ENCODE measurements at regions not wholly inside any gene's neighbourhood (a gene's known extent, or its start where the extent isn't known, plus 50 kb on each side); places are given as distances from the start of the nearest gene placed in this dataset.

DNA sequence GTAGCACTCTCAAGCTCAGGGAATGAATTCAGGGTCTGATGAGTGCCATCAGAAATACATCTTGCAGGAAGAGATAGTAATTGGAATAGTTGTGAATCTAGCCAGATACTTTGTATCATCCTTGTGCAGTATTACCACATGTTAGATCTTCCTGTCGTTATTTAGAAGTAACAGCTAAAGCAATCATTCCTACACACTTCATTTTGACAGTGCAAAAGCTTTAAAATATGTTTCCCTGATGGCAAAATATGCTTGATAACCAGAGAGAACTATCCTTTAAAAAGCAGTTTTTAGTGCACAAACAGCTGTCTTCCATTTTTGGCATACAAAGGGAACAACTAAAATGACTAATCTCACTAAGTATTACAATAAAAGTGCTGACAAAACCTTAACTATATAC, 149.5 kb upstream of the SLC38A2 start:
- TF ChIP-seq, protein P1, sequence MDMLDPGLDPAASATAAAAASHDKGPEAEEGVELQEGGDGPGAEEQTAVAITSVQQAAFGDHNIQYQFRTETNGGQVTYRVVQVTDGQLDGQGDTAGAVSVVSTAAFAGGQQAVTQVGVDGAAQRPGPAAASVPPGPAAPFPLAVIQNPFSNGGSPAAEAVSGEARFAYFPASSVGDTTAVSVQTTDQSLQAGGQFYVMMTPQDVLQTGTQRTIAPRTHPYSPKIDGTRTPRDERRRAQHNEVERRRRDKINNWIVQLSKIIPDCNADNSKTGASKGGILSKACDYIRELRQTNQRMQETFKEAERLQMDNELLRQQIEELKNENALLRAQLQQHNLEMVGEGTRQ (IDR thresholded peaks at IDR 0.05; ENCODE audit: borderline replicate concordance, low read depth, low read length), result no peak
- TF ChIP-seq JUND (IDR thresholded peaks at IDR 0.05), result no peak
- TF ChIP-seq, protein P2, sequence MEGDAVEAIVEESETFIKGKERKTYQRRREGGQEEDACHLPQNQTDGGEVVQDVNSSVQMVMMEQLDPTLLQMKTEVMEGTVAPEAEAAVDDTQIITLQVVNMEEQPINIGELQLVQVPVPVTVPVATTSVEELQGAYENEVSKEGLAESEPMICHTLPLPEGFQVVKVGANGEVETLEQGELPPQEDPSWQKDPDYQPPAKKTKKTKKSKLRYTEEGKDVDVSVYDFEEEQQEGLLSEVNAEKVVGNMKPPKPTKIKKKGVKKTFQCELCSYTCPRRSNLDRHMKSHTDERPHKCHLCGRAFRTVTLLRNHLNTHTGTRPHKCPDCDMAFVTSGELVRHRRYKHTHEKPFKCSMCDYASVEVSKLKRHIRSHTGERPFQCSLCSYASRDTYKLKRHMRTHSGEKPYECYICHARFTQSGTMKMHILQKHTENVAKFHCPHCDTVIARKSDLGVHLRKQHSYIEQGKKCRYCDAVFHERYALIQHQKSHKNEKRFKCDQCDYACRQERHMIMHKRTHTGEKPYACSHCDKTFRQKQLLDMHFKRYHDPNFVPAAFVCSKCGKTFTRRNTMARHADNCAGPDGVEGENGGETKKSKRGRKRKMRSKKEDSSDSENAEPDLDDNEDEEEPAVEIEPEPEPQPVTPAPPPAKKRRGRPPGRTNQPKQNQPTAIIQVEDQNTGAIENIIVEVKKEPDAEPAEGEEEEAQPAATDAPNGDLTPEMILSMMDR (IDR thresholded peaks at IDR 0.05), result no peak
- 0 out of 2 replicates have a peak, but pooled peaks have one; percentile 4 for TF ChIP-seq TCF12 (IDR thresholded peaks at IDR 0.05)
- no peak for TF ChIP-seq RAD21 (IDR thresholded peaks at IDR 0.05; ENCODE audit: low read length)
- TF ChIP-seq YY1 (IDR thresholded peaks at IDR 0.05; ENCODE audit: low read depth), result no peak
- TF ChIP-seq, protein P3, sequence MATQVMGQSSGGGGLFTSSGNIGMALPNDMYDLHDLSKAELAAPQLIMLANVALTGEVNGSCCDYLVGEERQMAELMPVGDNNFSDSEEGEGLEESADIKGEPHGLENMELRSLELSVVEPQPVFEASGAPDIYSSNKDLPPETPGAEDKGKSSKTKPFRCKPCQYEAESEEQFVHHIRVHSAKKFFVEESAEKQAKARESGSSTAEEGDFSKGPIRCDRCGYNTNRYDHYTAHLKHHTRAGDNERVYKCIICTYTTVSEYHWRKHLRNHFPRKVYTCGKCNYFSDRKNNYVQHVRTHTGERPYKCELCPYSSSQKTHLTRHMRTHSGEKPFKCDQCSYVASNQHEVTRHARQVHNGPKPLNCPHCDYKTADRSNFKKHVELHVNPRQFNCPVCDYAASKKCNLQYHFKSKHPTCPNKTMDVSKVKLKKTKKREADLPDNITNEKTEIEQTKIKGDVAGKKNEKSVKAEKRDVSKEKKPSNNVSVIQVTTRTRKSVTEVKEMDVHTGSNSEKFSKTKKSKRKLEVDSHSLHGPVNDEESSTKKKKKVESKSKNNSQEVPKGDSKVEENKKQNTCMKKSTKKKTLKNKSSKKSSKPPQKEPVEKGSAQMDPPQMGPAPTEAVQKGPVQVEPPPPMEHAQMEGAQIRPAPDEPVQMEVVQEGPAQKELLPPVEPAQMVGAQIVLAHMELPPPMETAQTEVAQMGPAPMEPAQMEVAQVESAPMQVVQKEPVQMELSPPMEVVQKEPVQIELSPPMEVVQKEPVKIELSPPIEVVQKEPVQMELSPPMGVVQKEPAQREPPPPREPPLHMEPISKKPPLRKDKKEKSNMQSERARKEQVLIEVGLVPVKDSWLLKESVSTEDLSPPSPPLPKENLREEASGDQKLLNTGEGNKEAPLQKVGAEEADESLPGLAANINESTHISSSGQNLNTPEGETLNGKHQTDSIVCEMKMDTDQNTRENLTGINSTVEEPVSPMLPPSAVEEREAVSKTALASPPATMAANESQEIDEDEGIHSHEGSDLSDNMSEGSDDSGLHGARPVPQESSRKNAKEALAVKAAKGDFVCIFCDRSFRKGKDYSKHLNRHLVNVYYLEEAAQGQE (IDR thresholded peaks at IDR 0.05; ENCODE audit: low read depth, low read length), result no peak
- no peak for TF ChIP-seq GABPA (IDR thresholded peaks at IDR 0.05; ENCODE audit: low read depth)
